Amniotic stem cell (primary cell): ENCODE measurements at regions not wholly inside any gene's neighbourhood (a gene's known extent, or its start where the extent isn't known, plus 50 kb on each side); places are given as distances from the start of the nearest gene placed in this dataset.

ENCODE experiments used
- DNase-seq: peaks from one replicate; lab custom pipeline; 2025; lab: John Stamatoyannopoulos, UW

DNA sequence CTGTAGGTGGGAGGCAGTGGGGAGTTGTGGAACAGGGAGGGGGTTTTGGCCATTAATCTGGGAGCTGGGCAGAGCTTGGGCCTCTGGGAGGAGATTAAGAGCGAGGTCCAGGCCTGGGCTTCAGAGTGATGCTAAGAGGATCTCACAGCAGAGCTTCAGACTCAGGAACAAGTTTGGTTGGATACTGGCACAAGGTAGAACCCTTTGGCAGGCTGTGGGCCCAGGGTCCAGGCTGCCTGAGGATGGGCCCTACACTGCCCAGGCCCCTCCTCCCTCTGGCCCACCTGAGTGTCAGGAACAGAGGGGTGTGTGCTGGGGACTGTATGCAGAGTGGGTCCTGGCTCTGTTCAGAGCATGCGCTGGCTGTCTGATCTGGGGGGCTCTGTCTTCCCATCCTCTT lies 334.9 kb downstream of the CYP26B1 start:
- no peak for DNase-seq

DNA sequence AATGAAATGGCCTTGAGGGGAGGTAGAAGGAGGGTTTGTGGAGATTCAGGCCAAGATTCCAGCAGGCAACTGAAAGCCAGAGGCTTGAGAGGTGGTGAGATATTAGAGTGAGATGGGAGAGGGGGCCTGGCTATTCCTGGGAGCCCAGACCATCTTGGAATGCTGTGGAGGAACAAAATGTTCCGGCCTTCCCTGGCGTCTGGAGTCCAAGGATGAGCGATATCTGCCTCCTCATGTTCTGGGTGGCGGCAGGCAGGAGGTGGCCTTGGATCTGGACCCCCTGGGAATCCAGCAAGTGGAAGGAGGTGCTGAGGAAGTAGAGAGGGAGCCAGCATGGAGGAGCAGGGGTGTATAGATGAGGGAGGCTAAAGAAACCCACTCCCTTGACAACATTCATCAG lies 335.9 kb downstream of the CYP26B1 start:
- no peak for DNase-seq

DNA sequence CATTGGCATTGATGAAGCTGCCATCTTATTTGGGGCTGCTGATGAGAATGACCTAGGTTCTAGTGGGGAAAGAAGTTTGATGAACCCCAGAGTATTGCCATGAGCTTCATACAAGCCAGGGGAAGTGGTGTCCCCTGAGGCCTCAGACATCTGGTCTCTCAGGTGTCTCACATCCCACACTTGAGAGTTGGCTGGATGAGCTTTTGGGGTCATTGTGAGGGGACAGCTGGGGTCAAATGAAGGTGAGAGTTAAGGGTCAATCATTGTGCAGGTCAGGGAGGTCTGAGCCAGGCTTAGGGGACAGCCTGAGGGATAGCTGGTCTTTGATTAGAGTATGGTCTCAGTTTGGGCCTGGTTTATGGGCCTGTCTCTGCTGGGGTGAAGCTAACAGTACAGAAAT lies 336.5 kb downstream of the CYP26B1 start:
- no peak for DNase-seq

DNA sequence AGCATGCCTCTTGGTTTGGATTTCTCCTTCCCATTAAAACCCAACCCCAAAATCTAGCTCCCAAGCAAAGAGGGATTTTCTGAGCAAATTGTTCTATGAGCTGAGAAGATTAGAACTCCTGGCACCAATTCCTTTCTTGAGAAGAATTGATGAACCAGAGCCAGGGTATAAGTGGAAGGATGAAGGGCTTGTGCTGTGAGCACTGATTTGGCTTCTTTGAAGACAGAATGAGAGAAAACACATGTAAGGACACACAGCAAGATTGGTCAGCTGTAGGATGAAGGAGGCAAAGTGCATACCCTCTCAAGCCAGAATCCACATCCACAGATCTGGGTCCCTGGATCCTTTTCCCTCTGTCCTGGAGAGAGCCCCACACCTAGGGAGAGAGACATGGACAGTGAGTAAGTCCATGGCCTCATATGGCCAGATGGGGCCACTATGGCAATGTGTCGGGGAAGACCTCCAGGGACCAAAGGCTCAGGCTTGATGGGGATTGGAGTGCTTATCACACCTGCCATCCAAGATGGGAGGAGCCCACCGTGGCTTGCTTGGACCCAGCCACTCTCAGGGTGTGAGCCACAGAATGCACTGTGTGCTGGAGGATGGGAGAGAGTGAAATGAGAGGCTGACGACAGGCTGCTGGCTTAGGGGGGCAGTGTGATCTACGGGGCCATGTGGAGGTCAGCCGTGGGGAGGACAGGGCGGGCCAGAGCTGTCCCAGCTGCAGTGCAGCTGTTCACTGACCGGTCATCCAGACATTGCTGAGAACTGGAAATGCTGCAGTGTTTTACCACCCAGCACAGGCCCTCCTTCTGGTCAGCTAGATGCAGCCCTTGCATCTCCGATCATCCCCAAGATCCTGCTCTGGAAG lies 339.8 kb downstream of the CYP26B1 start:
- DNase-seq, result no peak

DNA sequence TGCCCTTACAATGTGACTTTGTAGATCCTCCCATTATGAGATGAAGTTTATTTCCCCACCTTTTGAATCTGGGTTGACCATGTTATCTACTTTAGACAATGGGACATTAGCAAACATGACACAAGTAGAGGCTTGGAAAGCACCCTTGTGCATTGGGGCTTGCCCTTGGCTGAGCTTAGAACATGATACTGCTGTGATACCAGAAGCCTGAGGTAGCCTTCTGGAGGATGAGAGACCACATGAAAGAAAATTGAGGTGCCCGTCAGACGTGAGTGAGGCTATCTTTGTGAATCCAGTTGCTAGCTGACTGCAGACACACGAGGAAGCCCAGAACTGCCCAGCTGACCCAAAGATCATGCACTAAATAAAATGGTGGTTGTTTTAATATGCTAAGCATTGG lies 341.2 kb downstream of the CYP26B1 start:
- DNase-seq, result no peak

DNA sequence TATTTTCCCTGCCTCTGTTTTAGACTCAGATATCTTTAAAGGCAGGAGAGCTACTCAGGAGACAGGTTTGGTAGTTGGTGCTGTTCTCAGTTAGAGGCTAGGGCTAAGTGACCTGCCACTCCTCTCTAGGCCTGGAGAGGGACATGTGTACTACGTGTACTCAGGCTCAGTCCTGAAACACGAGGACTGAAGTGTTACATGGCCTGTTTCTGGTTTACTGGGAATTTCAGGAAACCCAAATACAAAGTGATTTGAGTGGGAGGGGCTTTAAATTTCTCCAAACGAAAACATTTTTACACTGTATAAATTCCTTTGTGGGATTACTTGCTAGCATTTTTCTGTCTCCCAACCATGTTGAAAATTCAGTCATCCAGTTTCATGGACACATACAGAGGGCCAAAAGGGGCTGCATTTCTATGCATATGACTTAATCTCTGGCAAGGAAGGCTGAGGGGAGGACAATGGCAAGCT lies 343.3 kb downstream of the CYP26B1 start:
- no peak for DNase-seq

DNA sequence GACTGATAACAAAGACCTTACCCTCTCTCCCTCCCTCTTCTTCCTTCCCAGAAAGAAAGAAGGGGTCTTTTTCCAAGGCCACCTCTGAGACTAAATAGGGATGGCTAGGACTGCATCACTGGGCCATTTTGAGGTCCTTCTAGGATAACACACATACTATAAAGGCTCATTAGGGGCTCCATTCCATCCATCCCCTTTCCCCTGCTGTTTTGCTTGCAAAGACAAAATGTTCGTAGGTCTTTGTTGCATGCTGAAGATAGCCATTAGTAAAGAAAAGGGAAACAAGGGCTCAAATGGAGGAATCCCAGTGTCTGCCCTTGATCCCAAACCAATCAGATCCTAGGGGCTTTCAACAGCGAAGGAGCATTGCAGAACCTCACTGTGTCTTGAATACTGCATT lies 344.3 kb downstream of the CYP26B1 start:
- no peak for DNase-seq

DNA sequence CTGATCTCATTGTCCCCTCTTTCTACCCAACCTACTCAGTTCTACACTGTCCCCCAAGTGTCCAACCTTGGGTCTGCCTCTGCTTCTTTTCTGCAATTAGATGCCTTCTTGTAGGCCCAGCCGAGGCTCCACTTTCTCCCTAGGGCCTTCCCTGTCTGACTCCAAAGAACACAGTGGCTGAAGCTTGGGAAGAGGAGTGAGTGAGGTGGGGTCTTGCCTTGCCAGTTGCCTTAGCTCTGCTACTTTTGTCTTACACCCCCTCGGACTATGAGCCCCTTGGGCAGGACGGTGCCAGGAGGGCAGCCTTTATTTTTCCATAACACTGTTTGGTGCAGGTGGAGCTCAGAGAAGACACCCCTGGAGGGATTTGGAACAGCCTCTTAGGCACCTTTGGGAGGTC lies 345.1 kb downstream of the CYP26B1 start:
- no peak for DNase-seq

DNA sequence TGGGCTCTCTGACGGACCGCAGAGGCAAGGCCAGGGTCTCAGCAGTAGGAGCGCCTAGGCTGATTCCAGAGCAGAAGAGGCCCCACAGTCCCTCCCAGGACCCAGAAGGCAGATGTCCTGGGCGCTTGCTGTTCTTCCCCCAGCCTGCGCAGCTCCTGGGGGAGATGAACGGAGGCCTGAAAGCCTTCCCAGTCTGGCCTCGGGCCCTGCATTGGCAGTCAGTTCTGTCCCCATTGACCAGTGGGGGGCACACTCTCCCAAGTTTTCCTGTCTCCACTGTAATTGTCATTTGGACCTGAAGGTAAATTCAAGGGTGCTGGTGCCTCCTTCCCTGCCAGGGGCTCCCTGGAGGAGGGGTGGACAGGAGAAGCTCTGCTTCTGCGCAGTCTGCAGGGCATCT lies 345.7 kb downstream of the CYP26B1 start:
- DNase-seq, result peak; percentile 53

DNA sequence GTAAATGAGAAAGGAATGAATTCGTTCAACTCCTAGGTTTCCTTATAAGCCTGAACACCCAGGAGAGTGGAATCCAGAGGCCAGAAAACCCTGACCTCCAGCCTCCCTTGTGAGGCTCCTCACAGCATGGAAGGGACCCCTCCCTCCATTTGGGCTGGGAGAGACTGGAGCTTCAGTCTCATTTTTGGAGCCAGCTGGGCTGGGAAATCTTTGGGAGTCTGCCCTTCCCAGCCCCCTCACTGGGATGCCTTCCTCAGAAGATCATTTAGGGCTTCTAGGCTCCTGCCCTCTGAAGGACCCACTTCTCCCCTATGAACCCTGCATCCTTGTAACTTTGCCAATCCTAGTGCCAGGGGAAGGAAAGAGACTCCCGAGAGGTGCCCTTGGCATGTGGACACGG lies 346.1 kb downstream of the CYP26B1 start:
- no peak for DNase-seq

DNA sequence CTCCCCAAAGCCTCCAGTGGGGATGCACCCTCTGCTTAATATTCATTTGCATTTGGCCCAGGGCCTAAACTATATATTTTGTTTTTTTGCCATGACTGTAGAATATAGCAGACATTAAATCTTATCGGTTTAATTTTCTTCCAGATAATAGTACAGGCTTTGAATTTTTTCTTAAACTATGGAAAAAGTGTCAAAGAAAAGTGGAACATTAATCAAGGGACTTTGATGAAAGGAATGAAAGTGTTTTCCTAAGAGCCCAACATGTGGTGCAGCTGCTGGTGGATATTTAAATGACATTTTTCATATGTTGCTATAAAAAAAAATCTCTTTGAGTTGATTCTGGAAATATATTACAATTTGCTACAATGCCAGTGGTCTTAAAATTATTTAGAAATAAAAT lies 346.8 kb downstream of the CYP26B1 start:
- DNase-seq, result no peak

DNA sequence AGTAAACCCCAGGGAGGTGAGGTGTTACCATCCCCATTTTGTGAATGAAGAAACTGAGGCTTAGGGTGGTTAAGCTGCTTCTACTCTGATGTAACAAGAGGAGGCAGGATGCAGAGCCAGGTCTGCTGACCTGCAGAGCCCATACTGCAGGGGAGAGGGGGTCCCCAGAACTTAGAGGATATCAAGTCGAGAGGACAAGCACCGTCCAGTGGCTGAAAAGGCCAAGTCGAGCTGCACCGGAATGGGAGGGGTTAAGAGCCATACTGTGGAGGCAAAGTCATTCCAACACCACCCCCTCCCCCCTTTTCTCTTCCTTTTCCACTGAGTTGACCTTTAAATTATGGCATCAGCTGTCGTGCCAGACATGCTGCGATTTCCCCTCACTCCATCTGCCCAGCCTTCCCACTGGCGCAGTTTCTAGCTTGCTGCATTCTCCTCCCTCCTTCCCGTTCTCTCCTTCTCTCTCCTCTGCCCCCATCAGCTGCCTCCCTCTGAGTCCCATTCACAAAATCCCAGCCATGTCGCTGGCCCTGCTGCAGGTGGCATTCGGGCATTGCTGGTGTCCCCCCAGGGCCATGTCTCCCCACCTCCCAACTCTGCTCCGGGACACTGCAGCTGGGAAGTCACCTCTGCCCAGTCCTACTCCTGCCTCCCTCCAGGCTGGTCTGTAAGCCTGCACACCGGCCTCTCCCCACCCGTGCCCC lies 346.9 kb downstream of the DYSF start:
- DNase-seq, result no peak

DNA sequence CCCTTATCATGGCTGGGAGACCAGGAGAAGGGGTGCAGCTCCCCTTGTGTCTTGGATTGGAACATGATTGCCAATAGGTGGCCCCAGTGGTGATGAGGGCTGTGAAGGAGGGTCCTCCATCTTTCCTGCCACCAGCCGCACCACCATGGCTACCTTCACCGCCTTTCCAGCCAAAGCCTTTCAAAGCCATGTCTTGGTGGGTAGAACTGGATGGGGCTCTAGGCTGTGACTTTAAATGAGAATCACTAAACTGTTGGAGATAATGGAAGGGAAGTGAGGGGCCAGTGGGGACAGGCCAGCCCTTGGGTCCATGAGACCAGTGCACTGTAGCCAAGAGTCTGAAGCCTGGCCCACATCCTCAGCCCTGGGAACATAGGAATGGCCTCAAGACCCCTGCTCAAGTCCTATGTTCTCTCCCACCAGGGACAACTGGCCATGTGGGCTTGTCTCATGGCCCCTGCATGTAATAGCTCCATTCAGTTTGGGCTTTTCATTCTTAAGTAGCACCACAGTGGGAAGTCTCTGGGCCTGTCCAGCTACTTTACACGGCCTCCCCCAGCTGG lies 345.7 kb downstream of the DYSF start:
- DNase-seq, result no peak

DNA sequence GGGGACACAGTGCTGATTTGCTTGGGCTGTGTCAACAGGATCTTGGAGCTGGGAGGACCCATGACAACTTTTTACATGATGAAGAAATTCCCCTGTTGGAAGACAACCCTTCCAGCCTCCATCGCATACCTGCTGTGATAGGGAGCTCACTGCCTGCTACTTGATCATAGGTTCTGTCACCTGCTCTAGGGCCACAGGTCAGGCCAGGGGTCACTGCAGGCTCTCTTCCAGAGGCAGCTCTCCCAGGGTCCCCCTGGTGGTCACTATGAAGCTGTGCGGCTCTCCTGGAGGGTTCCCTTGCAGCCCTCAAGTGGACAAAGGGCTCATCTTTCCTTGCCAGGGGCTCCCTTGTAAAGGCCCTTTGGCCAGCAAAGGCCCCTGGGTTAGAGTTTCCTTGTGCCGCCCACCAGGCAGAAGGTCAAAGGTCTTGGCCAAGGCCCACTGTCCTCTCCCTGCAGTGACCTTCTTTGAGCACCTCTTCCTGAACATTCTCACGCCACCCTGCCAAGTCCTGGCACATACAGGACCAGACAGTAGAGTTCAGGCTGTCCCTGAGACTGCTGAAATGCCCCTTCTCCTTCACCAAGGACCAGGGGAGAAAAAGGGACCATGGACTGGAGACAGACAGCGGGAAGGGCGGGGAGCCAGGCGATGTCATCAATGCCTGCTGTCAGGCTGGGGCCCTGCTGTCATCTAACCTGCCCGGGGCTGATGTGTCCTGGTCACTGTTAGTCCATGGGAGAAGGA lies 345.1 kb downstream of the DYSF start:
- peak; percentile 8 for DNase-seq

DNA sequence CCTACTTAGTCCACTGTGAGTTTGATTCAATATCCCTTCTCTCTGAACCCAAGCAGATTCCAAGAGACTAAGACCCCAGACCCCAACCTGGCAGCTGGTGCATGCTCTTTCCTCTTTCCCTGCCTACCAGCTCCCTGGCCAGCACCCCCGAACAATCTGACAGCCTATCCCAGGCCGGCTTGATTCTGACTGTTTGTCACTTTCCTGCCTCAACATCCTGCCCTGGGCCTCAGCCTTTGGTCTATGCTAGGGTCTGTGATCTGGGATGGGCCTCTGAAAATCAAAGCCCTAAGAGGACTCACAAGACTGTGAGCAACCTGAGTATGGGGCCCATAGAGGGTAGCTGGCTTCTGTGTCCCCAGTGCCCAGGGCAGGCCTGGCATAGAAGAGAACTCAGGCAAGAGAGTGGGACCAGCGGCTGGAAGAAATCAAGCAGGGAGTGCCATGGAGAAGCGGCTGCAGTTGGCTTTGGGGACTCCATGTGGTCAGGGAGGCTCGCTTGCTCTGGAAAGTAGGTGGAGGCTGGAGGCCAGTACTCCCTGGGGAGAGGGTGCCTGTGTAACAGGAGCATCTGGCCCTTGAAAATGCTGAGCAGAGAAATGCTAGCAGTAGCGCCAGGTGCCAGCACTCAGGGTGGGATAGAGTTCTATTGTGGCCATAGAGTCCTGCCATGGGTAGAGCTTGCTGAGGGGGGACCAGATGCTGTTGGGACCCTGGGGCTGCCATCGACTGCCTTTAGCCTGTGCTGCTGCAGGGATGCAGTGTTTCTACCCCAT lies 343.9 kb downstream of the DYSF start:
- no peak for DNase-seq

DNA sequence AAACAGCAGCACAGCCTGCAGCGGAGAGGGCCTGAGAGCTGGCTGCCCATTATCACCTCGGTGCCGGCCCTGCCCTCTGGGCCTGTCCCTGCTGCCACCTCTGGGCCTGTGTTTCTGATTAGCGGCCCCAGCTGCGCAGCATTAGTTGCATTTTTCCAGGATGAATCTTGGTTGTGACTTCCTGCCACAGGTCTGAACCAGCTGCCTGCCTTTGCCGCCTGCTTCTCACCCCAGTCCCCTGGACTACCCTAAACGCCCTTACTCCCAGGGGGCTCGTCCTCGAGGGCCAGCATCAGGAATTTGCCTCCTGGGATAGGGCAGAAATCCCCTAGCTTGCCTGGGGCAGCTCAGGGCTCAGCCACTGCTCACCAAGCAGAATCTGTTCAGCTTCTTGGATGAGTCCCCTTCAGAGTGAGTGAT lies 342.8 kb downstream of the DYSF start:
- peak; percentile 40 for DNase-seq

DNA sequence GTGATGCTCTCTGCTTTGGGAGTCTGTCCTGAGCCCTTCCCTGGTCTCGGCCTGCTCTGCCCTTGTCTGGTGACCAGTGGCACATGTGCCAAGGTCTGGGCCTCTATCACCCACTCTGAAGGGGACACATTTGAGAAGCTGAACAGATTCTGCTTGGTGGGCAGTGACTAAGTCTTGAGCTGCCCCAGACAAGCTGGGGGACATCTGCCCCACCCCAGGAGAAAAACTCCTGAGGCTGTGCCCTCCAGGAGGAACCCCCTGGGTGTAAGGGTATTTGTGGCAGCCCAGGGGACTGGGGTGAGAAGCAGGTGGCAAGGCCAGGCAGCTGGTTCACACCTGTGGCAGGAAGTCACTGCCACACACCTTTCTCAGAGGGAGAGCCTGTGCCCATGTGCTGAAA lies 342.1 kb downstream of the DYSF start:
- DNase-seq, result no peak

DNA sequence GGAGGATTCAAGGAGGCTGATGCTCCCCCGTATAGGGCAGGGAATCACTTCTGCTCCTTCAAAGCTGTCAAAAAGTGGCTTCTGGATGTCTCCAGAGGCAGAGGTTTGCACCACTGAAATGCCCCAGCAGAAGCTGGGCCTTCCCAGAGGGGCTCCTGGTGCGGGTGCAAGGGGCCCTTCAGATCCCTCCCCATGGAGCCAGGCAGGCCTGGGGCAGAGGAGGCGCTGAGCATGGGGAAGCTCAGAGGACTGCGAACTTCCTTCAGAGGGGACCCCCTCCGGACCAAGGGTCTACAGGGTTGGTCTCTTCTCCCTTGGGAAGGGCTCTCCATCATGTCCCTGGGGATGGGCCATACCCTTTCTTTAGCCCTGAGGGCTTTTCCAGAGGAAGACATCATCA lies 341.2 kb downstream of the DYSF start:
- no peak for DNase-seq

DNA sequence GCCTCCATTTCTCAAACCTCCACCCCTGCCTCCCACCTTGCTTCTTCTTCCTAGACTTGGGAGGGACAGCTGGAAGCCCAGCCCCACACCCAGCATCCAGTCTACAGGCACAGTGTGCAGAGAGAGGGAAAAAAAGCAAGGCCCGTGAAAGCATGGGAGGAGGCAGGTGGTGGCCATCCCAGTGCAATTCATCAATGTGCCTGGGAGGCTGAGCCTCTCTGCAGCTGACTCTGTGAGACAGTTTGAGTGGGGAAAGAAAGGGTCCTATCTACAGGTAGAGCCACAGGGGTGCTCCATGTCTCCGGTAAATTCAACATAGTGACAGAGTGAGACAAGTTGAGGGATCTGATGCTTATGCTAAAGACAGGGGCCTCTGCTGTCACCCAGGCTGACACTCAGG lies 340.6 kb downstream of the DYSF start:
- DNase-seq, result no peak

DNA sequence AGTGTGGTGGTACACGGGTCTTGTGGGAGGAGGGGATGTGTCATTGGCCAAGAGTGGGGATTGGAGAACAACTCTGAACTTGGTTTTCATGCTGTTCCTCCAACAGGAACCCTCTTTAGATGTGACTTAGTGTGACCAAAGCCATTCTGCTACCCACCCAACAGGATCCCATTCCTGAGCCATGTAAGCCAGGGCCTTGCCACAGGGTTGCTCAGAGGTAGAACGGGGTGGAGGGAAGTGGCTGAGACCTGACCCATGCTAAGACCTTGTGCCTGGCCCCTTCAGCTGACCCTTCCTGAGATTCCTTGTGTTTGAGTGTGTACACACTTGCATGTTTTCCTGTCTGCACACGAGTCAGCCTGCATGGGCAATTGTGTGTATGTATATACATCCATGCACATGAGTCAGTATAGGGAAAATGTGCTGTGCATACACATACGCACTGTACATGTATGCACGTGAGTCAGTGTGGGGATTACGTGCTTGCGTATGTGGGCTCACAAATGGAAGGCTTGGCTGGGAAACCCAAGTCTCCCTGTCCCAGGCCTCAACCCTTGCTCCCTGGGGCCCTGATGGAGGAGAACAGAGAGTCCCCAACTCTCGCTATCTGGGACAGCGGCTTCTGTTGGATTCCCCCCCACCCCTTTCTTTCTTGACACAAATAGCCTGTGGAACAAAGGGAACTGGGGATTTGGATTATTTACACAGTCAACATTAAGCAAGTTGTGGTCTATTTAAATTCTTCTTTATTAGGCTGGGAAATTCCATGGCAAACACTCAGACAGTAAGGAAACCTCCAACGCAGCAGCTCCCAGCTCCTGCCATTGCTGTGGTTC lies 339.8 kb downstream of the DYSF start:
- DNase-seq, result peak; percentile 30
